Cardiac fibroblast (primary cell): ENCODE measurements at regions not wholly inside any gene's neighbourhood (a gene's known extent, or its start where the extent isn't known, plus 50 kb on each side); places are given as distances from the start of the nearest gene placed in this dataset.

Experiments
- DNase-seq, 2 donors: peaks; one replicate each; pipeline versions ENCODE4 v3.0.0 to v3.0.0-alpha.2; 2010; ENCODE audit warnings: low read depth in 2 of 2
- H3K4me3 ChIP-seq, 2 donors: replicated peaks in 1 of 2; 1 replicate in 1 of 2; 2 replicates in 1 of 2; pipeline ENCODE4 v1.5.1; 2011; ENCODE audit warnings: low read depth in 2 of 2, low read length in 2 of 2, mild to moderate bottlenecking in 2 of 2, moderate library complexity in 1 of 2
- TF ChIP-seq, protein P1 (sequence below): IDR thresholded peaks from one replicate; pipeline ENCODE4 v1.5.1; 2011; ENCODE audit warnings: low read depth, mild to moderate bottlenecking, low read length, inconsistent platforms

DNA sequence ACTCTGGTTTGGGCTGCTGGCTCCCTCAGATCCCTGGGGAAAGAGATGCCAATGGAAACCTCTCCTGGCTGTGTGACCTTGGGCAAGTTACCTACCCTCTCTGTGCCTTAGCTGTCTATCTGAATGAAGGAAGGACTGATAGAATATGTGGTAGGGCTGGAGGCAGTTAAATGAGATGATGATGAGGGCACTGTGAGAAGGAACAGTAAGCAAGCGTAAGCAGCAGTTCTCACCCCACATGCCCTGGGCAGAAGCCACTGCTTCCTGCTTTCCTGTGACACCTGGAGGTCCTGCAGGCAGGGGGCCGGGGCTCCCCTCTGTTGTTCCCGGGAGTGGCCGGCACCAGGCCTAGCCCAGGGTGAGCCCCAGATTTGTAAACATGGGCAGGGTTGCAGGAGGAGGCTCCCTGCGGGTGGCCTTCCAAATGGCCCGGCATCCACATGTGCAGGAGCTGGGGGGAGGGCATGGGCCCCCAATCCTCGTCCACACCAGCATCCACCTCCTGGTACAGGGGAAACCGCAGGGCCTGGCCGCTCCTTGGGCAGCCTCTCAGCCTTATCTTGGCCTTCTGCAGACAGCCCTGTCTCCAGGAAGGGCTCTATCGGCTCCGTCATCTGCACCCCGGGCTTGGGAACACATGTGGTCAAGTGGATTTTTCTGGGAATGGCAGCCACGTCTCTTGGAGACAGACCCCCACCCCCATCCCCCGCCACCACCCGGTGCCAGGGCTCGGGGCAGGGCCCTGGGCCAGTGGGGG is 235.6 kb upstream of the GSE1 start:
- DNase-seq, result peak in 1 of 2 donors; percentile 53
- TF ChIP-seq, protein P1, sequence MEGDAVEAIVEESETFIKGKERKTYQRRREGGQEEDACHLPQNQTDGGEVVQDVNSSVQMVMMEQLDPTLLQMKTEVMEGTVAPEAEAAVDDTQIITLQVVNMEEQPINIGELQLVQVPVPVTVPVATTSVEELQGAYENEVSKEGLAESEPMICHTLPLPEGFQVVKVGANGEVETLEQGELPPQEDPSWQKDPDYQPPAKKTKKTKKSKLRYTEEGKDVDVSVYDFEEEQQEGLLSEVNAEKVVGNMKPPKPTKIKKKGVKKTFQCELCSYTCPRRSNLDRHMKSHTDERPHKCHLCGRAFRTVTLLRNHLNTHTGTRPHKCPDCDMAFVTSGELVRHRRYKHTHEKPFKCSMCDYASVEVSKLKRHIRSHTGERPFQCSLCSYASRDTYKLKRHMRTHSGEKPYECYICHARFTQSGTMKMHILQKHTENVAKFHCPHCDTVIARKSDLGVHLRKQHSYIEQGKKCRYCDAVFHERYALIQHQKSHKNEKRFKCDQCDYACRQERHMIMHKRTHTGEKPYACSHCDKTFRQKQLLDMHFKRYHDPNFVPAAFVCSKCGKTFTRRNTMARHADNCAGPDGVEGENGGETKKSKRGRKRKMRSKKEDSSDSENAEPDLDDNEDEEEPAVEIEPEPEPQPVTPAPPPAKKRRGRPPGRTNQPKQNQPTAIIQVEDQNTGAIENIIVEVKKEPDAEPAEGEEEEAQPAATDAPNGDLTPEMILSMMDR, result no peak
- no peak overlapping the region for H3K4me3 ChIP-seq

DNA sequence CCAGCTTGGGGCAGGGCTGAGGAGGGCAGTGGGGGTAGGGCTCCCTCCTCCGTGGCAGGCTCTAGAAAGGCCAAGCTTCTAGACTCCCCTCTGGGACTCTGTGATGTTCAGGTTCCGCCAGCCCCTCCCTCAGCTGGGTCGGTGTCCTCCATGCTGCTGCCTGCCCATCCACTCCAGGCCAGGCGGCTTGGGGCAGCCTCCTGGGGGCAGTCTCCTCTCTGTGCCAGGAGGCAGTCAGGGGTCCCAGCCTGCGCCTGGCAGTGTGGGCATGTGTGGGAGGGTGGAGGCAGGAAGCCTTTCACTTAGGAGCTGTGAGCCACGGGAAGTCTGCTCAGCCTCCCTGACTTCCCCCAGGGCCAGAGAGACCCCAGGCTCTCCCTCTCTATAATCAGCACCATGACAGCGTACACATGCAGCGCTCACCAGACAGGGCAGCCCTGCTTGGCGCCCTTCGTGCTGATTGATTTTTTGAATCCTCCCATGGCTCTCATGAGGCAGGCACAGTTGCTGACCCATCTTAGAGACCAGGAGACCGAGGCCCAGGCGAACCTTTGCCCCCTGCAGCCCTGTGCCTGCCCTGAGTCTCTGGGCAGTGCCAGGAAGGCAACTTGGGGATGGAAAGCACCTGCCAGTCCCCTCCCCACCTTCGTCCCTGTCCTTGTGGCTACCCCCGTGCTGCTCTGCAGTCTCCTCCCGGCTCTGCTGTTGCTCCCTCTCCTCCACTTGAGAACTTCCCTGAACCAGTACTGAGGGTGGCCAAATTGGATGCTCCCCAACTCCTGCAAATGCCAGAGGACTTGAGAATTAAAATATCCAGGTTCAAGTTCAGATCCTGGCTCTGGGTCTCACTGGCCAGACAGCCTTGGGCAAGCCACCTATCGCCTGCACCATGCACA is 234.7 kb upstream of the GSE1 start:
- TF ChIP-seq, protein P1, result no peak
- H3K4me3 ChIP-seq, result no peak overlapping the region
- DNase-seq, result peak in 1 of 2 donors; percentile 39

DNA sequence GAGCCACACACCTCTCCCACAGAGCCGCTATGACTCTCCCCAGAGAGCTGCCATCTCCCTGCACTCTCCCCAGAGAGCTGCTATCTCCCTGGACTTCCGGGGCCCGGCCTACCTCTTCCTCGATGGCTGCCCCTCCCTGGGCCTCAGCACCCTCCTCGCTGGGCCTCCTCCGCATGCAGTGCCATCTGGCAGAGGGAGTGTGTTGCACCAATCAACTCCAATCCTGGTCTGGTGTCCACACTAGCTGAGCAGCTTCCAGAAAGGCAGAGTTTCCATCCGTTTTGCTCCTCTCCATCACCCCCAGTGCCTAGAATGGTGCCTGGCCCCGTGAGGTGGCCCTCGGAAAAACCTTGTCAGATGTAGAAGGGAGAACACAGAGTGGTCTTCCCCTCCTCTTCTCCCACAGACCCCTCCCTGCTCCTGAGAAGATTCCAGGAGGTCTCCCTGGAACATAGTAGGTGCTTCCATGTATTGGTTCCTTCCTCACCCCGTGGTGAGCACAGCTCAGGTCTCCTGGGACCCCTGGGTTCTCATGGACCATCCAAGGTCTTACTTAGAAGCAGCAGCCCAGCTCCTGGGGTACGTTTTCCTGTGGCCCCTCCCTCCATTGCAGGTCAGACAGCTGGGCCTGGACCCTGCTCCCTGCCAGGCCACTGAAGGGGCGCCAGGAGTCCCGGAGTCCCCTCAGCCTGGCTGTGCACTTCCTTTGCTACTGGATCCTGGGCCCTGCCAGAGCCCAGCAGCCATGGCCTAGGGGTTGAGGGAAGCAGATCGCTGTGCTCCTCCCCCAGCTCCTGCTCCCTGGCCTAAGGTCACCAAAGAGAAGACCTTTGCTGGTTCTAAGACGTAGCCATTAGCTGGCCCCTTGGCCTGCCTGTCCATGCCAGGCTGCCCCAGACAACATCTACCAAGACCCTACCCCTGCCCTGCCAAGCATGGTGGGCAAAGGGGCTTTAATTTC is 233.8 kb upstream of the GSE1 start:
- TF ChIP-seq, protein P1, result no peak
- no peak overlapping the region for H3K4me3 ChIP-seq
- no peak for DNase-seq

- no peak for DNase-seq
- TF ChIP-seq, protein P1, result no peak
- no peak overlapping the region for H3K4me3 ChIP-seq
Measured at GRCh38 chr16:85380002-85380395, 233.1 kb upstream of the GSE1 start.

DNA sequence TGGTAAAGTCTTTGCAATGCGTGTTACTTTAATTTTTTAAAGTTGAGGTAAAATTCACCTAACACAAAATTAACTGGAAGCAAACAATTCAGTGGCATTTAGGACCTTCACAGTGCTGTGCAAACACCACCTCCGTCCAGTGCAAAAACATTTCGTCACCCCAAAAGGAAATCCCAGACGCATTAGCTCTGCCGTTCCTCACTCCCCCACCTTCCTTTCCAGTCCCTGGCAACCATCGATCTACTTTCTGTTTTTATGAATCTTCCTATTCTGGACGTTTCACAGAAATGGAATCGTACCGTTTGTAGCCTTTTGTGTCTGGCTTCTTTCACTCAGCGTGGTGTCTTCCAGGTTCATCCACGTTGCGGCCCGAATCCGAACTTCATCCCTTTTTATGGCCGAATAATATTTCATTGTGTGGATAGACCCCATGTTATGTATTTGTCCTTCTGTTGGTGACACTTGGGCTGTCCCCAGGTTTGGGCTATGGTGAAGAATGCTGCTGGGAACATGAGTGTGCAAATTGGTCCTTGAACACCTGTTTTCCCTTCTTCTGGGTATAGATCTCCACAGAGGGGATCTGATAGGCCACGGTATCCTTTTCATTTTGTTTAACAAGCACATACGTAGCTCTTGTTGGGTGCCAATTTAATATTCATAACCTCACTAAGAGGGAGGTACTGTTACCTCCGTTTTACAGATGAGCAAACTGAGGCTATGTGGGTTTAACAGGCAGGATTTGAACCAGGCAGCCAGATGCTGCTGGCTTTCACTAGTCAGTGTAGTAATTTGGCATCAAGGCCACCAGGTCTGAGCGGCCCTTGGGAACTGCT is 232.0 kb upstream of the GSE1 start:
- no peak overlapping the region for H3K4me3 ChIP-seq
- DNase-seq, result no peak
- TF ChIP-seq, protein P1, result no peak
